ENCODE measurements at regions not wholly inside any gene's neighbourhood (a gene's known extent, or its start where the extent isn't known, plus 50 kb on each side); places are given as distances from the start of the nearest gene placed in this dataset.

- no peak for DNase-seq (ENCODE audit: low read depth, low spot score)
Measured at GRCh38 chr2:23285091-23285800, 99.7 kb upstream of the KLHL29 start.

- no peak for DNase-seq (ENCODE audit: low read depth, low spot score)
Measured at GRCh38 chr2:23286031-23286757, 98.8 kb upstream of the KLHL29 start.

GRCh38 chr2:23286758-23287704 is 97.9 kb upstream of the KLHL29 start:
- peak; percentile 66 for DNase-seq (ENCODE audit: low read depth, low spot score)

- DNase-seq (ENCODE audit: low read depth, low spot score) = no peak
Measured at GRCh38 chr2:23289671-23290070, 95.3 kb upstream of the KLHL29 start.

- no peak for DNase-seq (ENCODE audit: low read depth, low spot score)
Measured at GRCh38 chr2:23291239-23291638, 93.7 kb upstream of the KLHL29 start.

GRCh38 chr2:23292024-23292423 is 93.0 kb upstream of the KLHL29 start:
- no peak for DNase-seq (ENCODE audit: low read depth, low spot score)

- no peak for DNase-seq (ENCODE audit: low read depth, low spot score)
Measured at GRCh38 chr2:23293063-23293462, 91.9 kb upstream of the KLHL29 start.

- DNase-seq (ENCODE audit: low read depth, low spot score) = no peak
Measured at GRCh38 chr2:23293731-23294130, 91.2 kb upstream of the KLHL29 start.

GRCh38 chr2:23294238-23294637 is 90.7 kb upstream of the KLHL29 start:
- DNase-seq (ENCODE audit: low read depth, low spot score) = no peak

- DNase-seq (ENCODE audit: low read depth, low spot score) = no peak
Measured at GRCh38 chr2:23296691-23297090, 88.3 kb upstream of the KLHL29 start.

- DNase-seq (ENCODE audit: low read depth, low spot score) = no peak
Measured at GRCh38 chr2:23297112-23297511, 87.9 kb upstream of the KLHL29 start.

- DNase-seq (ENCODE audit: low read depth, low spot score) = no peak
Measured at GRCh38 chr2:23298551-23298950, 86.4 kb upstream of the KLHL29 start.

GRCh38 chr2:23299476-23300195 is 85.3 kb upstream of the KLHL29 start:
- DNase-seq (ENCODE audit: low read depth, low spot score) = no peak

GRCh38 chr2:23301136-23301535 is 83.8 kb upstream of the KLHL29 start:
- no peak for DNase-seq (ENCODE audit: low read depth, low spot score)

- DNase-seq (ENCODE audit: low read depth, low spot score) = no peak
Measured at GRCh38 chr2:23302591-23302990, 82.4 kb upstream of the KLHL29 start.

GRCh38 chr2:23306401-23306800 is 78.6 kb upstream of the KLHL29 start:
- no peak for DNase-seq (ENCODE audit: low read depth, low spot score)

- DNase-seq (ENCODE audit: low read depth, low spot score) = no peak
Measured at GRCh38 chr2:23311186-23311585, 73.8 kb upstream of the KLHL29 start.

GRCh38 chr2:23312996-23313606 is 71.9 kb upstream of the KLHL29 start:
- peak; percentile 16 for DNase-seq (ENCODE audit: low read depth, low spot score)

- DNase-seq (ENCODE audit: low read depth, low spot score) = no peak
Measured at GRCh38 chr2:23314687-23315086, 70.3 kb upstream of the KLHL29 start.

- DNase-seq (ENCODE audit: low read depth, low spot score) = no peak
Measured at GRCh38 chr2:23320058-23320457, 64.9 kb upstream of the KLHL29 start.

GRCh38 chr2:23321751-23322150 is 63.2 kb upstream of the KLHL29 start:
- DNase-seq (ENCODE audit: low read depth, low spot score) = no peak

Data from astrocyte of the hippocampus (primary cell).